Choroid plexus epithelial cell (primary cell): ENCODE measurements at regions not wholly inside any gene's neighbourhood (a gene's known extent, or its start where the extent isn't known, plus 50 kb on each side); places are given as distances from the start of the nearest gene placed in this dataset.

Experiments used
- DNase-seq: peaks from one replicate; pipeline ENCODE4 v3.0.0-alpha.2; 2010; ENCODE audit warnings: low read depth
- H3K4me3 ChIP-seq: 2 replicates; pipeline ENCODE4 v1.5.1; 2011; ENCODE audit warnings: low read depth, mild to moderate bottlenecking, control low read depth, low read length, moderate library complexity
- CTCF ChIP-seq: conservative IDR thresholded peaks from 2 replicates; pipeline ENCODE4 v1.5.1; 2011; ENCODE audit warnings: low read depth, mild to moderate bottlenecking, control low read depth, inconsistent platforms, low read length, moderate library complexity

GRCh38 chr11:15859411-15859810, 496.9 kb downstream of the SOX6 start:
- TF ChIP-seq CTCF = no peak
- no peak overlapping the region for H3K4me3 ChIP-seq
- no peak for DNase-seq

- no peak for DNase-seq
- TF ChIP-seq CTCF = no peak
- H3K4me3 ChIP-seq = no peak overlapping the region
These were observed 495.1 kb downstream of the SOX6 start for GRCh38 chr11:15861256-15861655.

GRCh38 chr11:15863411-15863810, 492.9 kb downstream of the SOX6 start:
- H3K4me3 ChIP-seq = no peak overlapping the region
- TF ChIP-seq CTCF = no peak
- DNase-seq = no peak

GRCh38 chr11:15864026-15864805, 492.1 kb downstream of the SOX6 start:
- DNase-seq = no peak
- no peak for TF ChIP-seq CTCF
- H3K4me3 ChIP-seq = no peak overlapping the region

GRCh38 chr11:15865212-15865987, 490.9 kb downstream of the SOX6 start:
- TF ChIP-seq CTCF = no peak
- no peak overlapping the region for H3K4me3 ChIP-seq
- DNase-seq = no peak

GRCh38 chr11:15867871-15868270, 488.5 kb downstream of the SOX6 start:
- no peak for DNase-seq
- no peak for TF ChIP-seq CTCF
- H3K4me3 ChIP-seq = no peak overlapping the region
